Heart left ventricle (tissue), 16 donors: ENCODE measurements at regions not wholly inside any gene's neighbourhood (a gene's known extent, or its start where the extent isn't known, plus 50 kb on each side); places are given as distances from the start of the nearest gene placed in this dataset.
A peak's percentile ranks its signal among the peaks of the same experiment; 100 is the strongest.

ENCODE experiments used
- ATAC-seq, 4 donors: fragments of 200-7000 bp; cut with Tn5 transposase; one replicate each; pipeline ENCODE4 v1.9.1; 2020 to 2022; ENCODE audit warnings: moderate library complexity in 4 of 4, mild to moderate bottlenecking in 3 of 4, moderate number of reproducible peaks in 1 of 4
- DNase-seq, 5 donors: peaks; one replicate each; pipeline ENCODE4 v3.0.0-alpha.2; 2020
- H3K27ac ChIP-seq, 12 donors: fragments of 200-600 bp; sonication (generic) in 4 of 12; one replicate each; pipeline versions ENCODE4 v1.5.0 to v1.8.0; 2016 to 2022; ENCODE audit warnings: mild to moderate bottlenecking in 2 of 12
- H3K27me3 ChIP-seq, 9 donors: fragments of 200-600 bp; sonication (generic) in 2 of 9; one replicate each; pipeline versions ENCODE4 v1.5.1 to v1.8.0; 2016 to 2022; ENCODE audit warnings: mild to moderate bottlenecking in 3 of 9
- H3K36me3 ChIP-seq, 9 donors: fragments of 200-600 bp; sonication (generic) in 2 of 9; one replicate each; pipeline versions ENCODE4 v1.5.0 to v1.8.0; 2018 to 2022; ENCODE audit warnings: mild to moderate bottlenecking in 2 of 9
- H3K4me1 ChIP-seq, 12 donors: fragments of 200-600 bp; sonication (generic) in 4 of 12; one replicate each; pipeline versions ENCODE4 v1.5.0 to v1.8.0; 2016 to 2022; ENCODE audit warnings: mild to moderate bottlenecking in 3 of 12
- H3K4me3 ChIP-seq, 12 donors: fragments of 200-600 bp; sonication (generic) in 4 of 12; one replicate each; pipeline versions ENCODE4 v1.5.0 to v1.8.0; 2017 to 2022; ENCODE audit warnings: mild to moderate bottlenecking in 9 of 12, moderate library complexity in 4 of 12
- H3K9me3 ChIP-seq, 12 donors: fragments of 200-600 bp; sonication (generic) in 4 of 12; one replicate each; pipeline versions ENCODE4 v1.5.0 to v1.8.0; 2016 to 2022; ENCODE audit warnings: mild to moderate bottlenecking in 1 of 12
- POLR2A ChIP-seq, 2 donors: fragments of 450-650 bp; IDR thresholded peaks; one replicate each; pipeline ENCODE4 v1.6.1; 2017; ENCODE audit warnings: antibody characterized with exemption in 2 of 2, mild to moderate bottlenecking in 2 of 2, moderate library complexity in 2 of 2
- WGBS, 4 donors: extraction: QIAGEN DNeasy Blood & Tissue Kit in 2 of 4; methylation state at CpG; one replicate each; pipeline versions ENCODE4 v1.1.5 to v1.1.7; 2013 to 2018; 5-methylcytosine and 5-hydroxymethylcytosine counted together
- intact Hi-C, 10 donors: fragments of 100-400 bp; cut with DNase I; formaldehyde crosslinking; loops; one replicate each; pipeline versions ENCODE4 v1.11.1 to v1.14.2; 2022
- TF ChIP-seq, protein P1 (sequence below), 12 donors: fragments of 200-600 bp; sonication (generic) in 4 of 12; IDR thresholded peaks; one replicate each; pipeline versions ENCODE4 v1.5.0 to v1.8.0; 2018 to 2022; ENCODE audit warnings: antibody characterized with exemption in 12 of 12, mild to moderate bottlenecking in 5 of 12
- donor health status: ischemic (EF 13 %, LVEDD 7.1; RV severe dilation, severe dysfunction).
- donor health status: healthy with polysubstance abuse.
- donor health status: DM: no; HTN: yes; CAD: no.
- donor health status: DM: no; HTN: no; CAD: no.
- donor health status: ischemic (EF 25% LVEDD 6.9; RV normal size, moderate dysfunction).
- donor health status: ischemic (EF 25% LVEDD 5.7; RV mildly dilated, moderate dysfunction).
- donor health status: healthy.
- donor health status: DM: yes; HTN: yes; CAD: no.
- donor health status: ischemic (EF 35%, LVEDD 5.7; RV mildly dilated, moderate dysfunction).
- donor health status: nonischemic (EF 11% LVEDD 7.7; RV severe dilation, severe dysfunction).
- donor health status: DM: yes; HTN: yes; CAD: no.
- donor health status: PGD.
- donor health status: ischemic (EF 29% LVEDD 5.4; RV normal size, mild dysfunction).
- donor health status: nonischemic (EF 23%, LVEDD 6.1; RV moderate dilation, normal function).

GRCh38 chr6:164926686-164927085 is 382.7 kb downstream of the C6orf118 start:
- TF ChIP-seq, protein P1, sequence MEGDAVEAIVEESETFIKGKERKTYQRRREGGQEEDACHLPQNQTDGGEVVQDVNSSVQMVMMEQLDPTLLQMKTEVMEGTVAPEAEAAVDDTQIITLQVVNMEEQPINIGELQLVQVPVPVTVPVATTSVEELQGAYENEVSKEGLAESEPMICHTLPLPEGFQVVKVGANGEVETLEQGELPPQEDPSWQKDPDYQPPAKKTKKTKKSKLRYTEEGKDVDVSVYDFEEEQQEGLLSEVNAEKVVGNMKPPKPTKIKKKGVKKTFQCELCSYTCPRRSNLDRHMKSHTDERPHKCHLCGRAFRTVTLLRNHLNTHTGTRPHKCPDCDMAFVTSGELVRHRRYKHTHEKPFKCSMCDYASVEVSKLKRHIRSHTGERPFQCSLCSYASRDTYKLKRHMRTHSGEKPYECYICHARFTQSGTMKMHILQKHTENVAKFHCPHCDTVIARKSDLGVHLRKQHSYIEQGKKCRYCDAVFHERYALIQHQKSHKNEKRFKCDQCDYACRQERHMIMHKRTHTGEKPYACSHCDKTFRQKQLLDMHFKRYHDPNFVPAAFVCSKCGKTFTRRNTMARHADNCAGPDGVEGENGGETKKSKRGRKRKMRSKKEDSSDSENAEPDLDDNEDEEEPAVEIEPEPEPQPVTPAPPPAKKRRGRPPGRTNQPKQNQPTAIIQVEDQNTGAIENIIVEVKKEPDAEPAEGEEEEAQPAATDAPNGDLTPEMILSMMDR (IDR thresholded peaks at IDR 0.05), result peak in 3 of 12 donors; percentile 11 to 26 (median 11)
- no peak for TF ChIP-seq POLR2A (IDR thresholded peaks at IDR 0.05)
- WGBS, 4 donors, result 41 to 67% (median 48%) methylated on average over 2 of the region's 2 CpGs
- ATAC-seq, result no peak
- Histone ChIP-seq H3K4me3 (no peak overlapping the region), H3K27ac (no peak overlapping the region), H3K4me1 (peaks cover 0 to 8% (median 2%) of the 10 kb centered on the region in 12 donors), H3K27me3 (no peaks in the 10 kb centered on the region), H3K36me3 (no peaks in the 10 kb centered on the region), H3K9me3 (no peaks in the 10 kb centered on the region)
- no peak for DNase-seq
- intact Hi-C loops, result loop anchor here in 9 of 10 donors (1.0 to 10.0 kb wide), 17 partner anchors 306 to 1752 kb away; partner anchors contain the start of gene QKI (in 1 of the 9)

DNA sequence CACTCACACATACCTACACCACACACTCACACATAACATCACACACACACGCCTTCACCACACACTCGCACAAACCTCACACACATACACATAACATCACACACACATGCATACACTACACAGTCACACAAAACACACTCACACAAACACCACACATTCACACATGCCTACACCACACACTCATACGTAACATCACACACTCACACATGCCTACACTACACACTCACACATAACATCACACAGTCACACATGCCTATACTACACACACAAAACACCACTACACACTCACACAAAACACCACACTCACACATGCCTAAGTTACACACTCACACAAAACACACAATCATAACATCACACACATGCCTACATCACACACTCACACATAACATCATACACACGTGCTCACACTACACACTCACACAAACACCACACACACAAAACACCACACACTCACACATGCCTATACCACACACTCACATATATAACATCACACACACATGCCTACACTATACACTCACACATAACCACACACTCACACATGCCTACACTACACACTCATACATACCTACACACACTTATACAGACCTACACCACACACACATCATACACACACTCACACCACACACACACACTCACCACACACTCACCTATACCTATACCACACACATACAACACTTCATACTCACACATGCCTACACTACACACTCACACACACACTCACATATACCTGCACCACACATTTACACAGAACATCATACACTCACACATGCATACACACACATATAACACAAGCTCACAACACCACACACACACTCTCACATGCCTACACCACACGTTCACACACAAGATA is 383.5 kb downstream of the C6orf118 start:
- intact Hi-C loops, result loop anchor here in 9 of 10 donors (5.0 to 10.0 kb wide), 16 partner anchors 306 to 1751 kb away; partner anchors contain the start of gene QKI (in 1 of the 9)
- Histone ChIP-seq H3K9me3 (no peaks in the 10 kb centered on the region), H3K27me3 (no peaks in the 10 kb centered on the region), H3K27ac (no peak overlapping the region), H3K4me3 (no peak overlapping the region), H3K4me1 (peaks cover 0 to 8% (median 2%) of the 10 kb centered on the region in 12 donors), H3K36me3 (no peaks in the 10 kb centered on the region)
- 85 to 89% (median 87%) methylated on average over 5 of the region's 5 CpGs for WGBS, 4 donors
- TF ChIP-seq, protein P1 (IDR thresholded peaks at IDR 0.05), result no peak
- TF ChIP-seq POLR2A (IDR thresholded peaks at IDR 0.05), result no peak
- DNase-seq (no peak), ATAC-seq (peak in 2 of 4 donors; percentile 8 to 46)

- Histone ChIP-seq H3K27ac (no peak overlapping the region), H3K4me3 (no peak overlapping the region), H3K9me3 (no peaks in the 10 kb centered on the region), H3K27me3 (no peaks in the 10 kb centered on the region), H3K36me3 (no peaks in the 10 kb centered on the region), H3K4me1 (peaks cover 0 to 8% (median 2%) of the 10 kb centered on the region in 12 donors)
- ATAC-seq (no peak), DNase-seq (no peak)
- intact Hi-C loops, result loop anchor here in 9 of 10 donors (5.0 to 10.0 kb wide), 16 partner anchors 308 to 1750 kb away; partner anchors contain the start of gene QKI (in 1 of the 9)
- 58 to 71% (median 64%) methylated on average over 10 of the region's 10 CpGs for WGBS, 4 donors
- TF ChIP-seq POLR2A (IDR thresholded peaks at IDR 0.05), result no peak
- TF ChIP-seq, protein P1 (IDR thresholded peaks at IDR 0.05), result no peak
Measured at GRCh38 chr6:164924674-164925073, 384.7 kb downstream of the C6orf118 start.

- no peaks in the 10 kb centered on the region for H3K27me3 ChIP-seq
- no peak overlapping the region for H3K27ac ChIP-seq
- H3K36me3 ChIP-seq, result no peaks in the 10 kb centered on the region
- intact Hi-C loops, result no loop called here
- TF ChIP-seq POLR2A (IDR thresholded peaks at IDR 0.05), result no peak
- TF ChIP-seq, protein P1 (IDR thresholded peaks at IDR 0.05), result no peak
- 82 to 92% (median 87%) methylated on average over 1 of the region's 1 CpG for WGBS, 4 donors
- peaks cover 0 to 24% (median 9%) of the 10 kb centered on the region in 12 donors for H3K9me3 ChIP-seq
- H3K4me1 ChIP-seq, result peaks cover 0 to 5% (median 1%) of the 10 kb centered on the region in 12 donors
- no peak overlapping the region for H3K4me3 ChIP-seq
- ATAC-seq (no peak), DNase-seq (no peak)
Measured at GRCh38 chr6:164917211-164917610, 392.2 kb downstream of the C6orf118 start.
